CD4-positive, alpha-beta T cell treated with Interleukin-1 beta for 1 hour (primary cell): ENCODE measurements at regions not wholly inside any gene's neighbourhood (a gene's known extent, or its start where the extent isn't known, plus 50 kb on each side); places are given as distances from the start of the nearest gene placed in this dataset.
"Not testable (repeated sequence)": the region's sequence is repeated elsewhere in the genome, so short reads cannot be mapped to it uniquely, and the experiment has no call there.

Experiments
- DNase-seq, 2 donors: peaks; one replicate each; pipeline ENCODE4 v3.0.0-alpha.2; 2020 to 2022

DNA sequence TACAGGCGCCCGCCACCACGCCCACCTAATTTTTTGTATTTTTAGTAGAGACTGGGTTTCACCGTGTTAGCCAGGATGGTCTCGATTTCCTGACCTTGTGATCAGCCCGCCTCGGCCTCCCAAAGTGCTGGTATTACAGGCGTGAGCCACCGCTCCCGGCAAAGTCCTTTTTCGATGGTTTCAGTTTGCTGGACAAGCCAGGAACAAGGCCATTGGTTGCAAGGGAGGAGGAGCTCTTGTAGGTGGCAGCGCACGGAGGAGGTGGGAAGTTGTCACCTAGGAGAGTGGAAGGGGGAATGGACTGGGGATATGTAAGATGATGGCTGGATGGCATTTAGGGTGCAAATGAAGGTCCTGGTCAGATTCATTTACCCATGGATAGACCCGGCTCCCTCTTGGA lies 218.5 kb upstream of the ATP6AP2 start:
- DNase-seq = not testable (repeated sequence)

DNA sequence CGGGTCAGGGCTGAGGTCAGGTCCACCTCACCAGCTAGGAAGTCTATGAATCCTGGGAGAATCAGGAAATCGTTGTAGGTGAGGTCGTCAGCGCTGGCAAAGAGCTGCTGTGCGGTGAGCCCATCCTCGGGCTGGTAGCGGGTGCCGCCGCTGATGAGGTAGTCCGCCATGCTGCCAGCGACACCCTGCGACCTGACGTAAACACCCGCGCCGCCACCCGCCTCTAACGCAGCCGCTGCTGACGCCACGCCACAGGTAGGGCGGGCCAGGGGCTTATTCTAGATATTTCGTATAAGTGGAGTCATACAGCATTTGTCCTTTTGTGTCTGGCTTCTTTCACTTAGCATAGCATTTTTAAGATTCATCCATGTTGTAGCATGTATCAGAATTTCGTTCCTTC lies 220.2 kb upstream of the ATP6AP2 start:
- no peak for DNase-seq

DNA sequence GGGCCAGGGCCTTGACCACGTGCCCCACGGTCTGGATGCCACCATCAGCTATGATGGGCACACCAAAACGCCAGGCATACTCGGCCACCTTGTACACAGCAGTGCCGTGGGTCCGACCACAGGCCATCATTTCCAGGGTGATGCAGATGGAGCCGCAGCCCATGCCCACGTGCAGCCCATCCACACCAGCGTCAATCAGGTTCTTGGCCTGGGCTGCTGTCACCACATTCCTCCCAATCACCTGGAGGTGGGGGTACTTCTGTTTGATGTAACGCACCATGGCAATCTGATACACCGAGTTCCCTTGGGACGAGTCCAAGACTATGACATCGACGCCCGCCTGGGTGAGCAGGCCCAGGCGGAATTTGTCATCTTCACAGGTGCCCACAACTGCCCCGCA lies 221.2 kb upstream of the ATP6AP2 start:
- DNase-seq = no peak

DNA sequence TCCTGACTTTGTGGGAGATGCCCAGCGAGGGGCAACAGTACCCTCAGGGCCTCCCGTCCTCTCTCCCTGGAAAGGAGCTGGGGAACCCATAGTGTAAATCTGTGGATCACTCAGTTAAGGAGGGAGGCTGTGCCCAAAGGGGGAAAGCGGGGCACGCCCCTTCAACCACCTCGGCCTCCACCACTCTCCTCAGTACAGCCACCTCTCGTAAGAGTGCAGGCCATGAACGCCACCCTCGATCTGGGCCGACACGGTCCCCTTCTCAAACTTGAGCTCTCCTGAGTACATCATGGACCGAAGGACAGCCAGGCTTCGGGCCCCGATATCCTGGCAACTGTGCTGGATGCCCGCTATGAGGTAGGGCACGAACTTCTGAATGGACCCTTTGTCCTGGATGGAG lies 221.8 kb upstream of the ATP6AP2 start:
- no peak for DNase-seq

DNA sequence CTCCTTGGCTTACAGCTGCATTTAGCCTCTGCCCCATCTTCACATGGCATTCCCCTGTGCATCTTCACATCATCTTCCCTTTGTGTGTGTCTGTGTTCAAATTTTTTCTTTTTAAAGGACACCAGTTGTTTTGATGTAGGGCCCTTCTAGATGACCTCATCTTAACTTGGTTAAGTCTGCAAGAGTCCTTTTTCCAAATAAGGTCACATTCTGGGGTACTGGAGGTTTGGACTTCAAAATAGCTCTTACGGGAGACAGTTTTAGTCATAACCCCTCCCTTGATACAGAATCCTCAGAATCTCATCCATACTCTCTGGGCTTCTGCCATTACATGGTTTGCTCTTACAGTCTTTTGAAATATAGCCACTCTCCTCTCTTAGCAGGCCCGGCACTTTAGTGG lies 231.5 kb upstream of the ATP6AP2 start:
- DNase-seq = no peak

DNA sequence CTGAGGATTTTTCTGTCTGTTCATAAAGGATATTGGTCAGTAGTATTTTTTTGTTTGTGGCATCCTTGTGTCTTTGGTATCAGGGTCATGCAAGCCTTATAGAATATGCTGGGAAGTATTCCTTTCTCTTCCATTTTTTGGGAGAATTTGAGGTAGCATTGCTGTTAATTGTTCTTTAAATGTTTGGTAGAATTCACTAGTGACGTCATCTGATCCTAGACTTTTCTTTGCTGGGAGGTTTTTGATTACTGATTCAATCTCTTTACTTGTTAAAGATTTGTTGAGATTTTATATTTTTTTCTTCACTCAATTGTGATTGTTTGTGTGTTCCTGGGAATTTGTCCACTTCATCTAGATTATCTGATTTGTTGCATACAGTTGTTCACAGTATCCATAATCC lies 234.4 kb upstream of the ATP6AP2 start:
- DNase-seq = no peak

DNA sequence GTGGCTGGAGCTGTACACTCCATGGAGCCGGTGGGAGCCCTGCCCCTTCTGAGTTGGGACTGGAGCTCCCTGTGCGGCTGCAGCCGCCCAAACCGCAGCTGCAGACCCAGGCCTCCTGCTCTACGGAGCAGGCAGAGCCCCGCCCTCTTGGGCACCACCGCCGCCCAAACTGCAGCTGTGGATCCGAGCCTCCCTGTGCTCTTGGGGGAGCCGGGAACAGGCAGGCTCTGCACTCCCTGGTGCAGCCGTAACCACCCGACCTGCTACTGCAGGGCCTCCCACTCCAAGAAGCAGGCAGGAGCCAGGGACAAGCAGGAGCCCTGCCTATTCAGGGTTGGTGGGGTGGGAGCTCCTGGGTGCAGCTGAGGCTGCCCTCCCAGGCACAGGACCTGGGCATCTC lies 237.5 kb upstream of the ATP6AP2 start:
- no peak for DNase-seq

DNA sequence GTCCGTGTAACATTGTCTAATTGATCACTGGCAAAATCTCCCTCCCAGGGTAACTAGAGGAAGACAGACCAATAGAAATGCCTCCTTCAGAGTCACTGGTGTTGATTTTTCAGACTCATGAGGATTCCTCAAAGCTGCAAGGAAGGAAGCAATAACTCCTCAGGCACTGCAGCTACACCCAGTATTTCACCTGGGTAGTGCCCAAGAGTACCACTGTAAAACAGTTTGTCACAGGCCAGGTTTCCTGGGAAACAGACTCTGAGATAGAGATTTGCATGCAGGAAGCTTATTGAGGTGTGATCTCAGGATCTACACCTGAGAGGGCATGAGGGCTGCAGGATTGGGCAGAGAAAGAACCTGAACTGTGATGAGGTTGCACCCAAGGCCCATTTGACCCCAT lies 240.7 kb upstream of the ATP6AP2 start:
- DNase-seq = no peak

DNA sequence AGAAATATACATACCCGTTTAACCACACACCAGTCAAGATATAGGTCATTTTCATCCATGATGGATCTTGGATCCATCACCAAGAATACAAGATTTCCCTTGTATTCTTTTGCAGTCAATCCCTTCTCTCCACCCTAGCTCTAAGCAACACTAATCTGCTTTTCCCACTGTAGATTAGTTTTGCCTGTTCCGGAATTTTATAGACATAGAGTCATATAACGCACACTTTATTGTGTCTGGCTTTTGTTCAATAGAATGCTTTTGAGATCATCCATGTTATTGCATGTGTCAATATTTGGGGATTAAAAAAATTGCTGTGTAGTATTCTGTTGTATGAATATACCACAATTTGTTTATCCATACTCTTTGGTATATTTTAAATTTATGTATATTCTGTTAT lies 235.6 kb upstream of the BCOR start:
- no peak for DNase-seq

DNA sequence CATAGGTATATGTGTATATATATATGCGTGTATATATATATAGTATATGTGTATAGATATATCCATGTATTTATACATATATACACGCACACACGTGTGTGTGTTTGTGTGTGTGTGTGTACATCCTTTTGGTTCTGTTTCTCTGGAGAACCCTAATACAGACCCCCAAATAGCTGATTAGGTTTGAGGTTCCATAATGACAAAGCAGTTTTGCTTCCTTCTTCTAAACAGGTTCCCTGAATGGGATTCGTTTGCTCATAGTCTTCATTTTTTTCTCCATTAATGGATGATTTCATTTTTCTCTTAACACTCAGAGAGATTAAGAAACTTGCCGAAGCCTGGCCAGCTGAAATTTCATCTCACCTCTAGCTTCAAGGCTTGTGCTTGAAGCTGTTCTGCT lies 234.0 kb upstream of the BCOR start:
- DNase-seq = no peak

DNA sequence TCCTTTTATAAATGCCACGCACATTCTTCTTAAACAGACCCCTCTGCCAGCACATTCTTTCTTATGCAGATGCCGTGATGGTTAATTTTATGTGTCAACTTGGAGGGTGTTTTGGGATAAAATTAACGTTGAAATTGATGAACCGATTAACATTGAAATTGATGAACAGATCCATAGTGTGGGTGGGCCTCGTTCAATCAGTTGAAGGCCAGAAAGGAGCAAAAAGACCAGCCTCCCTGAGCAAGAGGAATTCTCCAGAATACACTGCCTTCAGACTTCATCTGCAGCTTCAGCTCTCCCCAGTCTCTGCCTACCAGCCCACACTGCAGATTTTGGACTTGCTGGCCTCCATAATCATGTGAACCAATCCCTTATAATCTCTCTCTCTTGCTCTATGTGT lies 233.6 kb upstream of the BCOR start:
- no peak for DNase-seq

DNA sequence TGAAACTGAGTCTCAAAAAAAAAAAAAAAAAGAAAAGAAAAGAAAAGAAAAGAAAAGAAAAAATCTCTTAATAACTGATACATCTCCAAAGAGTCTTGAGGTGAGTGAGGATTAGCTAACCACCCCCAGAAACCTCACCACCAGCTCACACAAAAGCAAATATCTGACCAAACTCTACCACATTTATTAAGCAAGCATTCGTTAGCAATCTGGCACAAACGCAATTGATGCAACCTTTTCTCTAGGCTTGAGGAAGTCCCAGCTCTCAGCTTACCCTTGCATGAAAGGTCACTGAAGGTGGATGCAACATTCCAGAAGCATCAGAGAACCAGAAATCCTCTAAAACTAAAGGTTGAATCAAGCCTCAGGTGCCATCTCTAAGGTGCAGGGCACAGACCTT lies 231.9 kb upstream of the BCOR start:
- no peak for DNase-seq

DNA sequence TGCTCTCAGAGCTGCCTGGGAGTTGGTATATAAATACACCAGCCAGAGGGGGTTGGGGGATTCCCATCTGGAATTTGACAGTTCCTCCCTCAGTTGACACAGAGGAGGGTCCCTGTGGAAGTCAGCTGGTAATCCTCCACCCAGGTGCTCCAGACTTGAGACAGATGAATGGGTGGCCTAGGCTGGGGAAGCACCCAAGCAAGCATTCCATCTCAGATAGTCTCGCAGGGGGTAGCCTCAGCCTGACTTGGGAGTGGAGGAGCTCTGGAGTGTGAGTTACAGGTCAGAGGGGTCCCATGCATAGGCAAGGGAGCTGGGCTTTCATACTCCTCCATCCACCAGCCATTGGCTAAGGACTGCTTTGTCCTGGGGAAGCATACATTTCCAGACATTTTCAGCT lies 229.3 kb upstream of the BCOR start:
- no peak for DNase-seq

DNA sequence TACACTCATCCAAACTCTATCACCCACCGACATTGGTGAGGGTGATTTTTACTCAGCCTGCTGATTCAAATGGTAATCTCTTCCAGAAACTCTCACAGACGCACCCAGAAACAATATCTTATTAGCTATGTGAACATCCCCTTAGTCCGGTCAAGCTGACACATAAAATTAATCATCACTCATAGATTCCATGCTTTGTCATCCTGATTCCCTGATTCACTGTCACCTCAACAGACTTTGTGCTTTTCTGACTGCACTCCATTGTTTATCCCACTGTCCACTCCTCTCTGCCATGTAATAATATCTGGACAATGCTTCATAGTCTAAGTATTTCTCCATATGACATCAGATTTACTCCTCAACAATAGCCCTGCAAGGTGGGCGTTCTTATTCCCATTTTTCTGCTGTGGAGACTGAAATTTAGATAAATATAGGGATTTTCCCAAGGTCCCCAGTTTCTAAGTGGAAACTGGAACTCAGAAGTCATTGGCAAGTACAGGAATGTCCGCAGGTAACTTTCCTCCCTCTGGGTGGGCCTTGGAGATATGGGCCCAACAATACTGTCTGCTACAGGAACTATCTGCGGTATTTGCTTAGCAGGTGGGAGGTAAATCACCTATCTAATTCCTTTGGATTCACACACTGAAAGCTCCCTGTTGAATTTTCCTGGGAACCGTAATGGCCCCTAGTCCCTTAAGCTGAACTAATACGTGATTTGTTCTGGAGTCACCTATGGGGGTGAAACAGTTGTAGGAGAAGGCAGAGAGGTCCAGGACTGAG lies 228.6 kb upstream of the BCOR start:
- DNase-seq = no peak

DNA sequence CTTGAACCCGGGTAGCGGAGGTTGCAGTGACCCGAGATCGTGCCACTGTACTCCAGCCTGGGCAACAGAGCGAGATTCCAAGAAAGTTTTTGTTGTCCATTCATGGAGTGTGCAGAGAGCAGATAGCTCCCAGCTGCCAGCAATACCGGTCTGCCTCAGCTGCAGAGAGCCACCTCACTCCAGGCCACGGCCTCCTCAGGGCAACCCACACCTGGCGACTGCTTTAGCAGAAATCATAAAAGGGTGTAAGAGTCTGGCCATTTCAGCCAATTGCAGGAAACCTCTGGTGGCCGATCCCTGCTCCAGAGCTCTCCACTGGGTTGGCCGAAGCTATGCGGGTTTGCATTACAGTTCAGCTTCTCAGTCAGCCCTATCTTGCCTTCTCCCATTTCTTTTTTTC lies 227.4 kb upstream of the BCOR start:
- DNase-seq = no peak

DNA sequence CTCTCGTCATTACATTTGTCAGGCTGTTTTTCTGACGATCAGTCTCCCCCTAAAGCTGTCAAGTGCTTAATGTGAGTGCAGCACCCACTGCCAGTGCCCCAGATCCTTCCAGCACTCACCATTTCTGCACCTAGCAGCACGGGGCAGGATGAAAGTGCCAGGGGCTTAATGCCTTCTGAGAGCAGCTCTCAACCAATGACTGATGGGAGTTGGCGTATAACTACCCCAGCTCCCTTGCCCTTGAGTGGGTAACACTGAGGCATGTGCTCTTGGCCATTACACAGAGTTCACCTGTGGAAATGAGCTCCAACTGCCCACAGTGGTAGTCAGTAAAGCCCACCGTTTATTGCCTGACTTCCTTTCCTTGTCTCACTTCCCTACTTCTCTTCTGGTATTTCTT lies 226.2 kb upstream of the BCOR start:
- DNase-seq = no peak

DNA sequence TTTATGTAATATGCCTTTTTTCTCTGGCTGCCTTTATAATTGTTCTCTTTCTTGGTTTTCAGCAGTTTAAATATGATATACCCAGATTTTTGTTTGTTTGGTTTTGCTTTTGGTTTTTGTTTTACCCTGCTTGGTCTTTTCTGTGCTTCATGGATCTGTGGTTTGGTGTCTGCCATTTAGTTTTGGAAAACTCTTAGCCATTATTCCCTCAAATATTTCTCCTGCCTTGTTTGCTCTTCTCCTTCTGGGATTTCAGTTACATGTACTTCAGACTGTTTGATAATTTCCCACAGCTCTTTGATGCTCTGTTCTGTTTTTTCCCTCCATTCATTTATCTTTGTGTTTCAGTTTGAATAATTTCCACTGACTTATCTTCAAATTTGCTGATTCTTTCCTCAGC lies 223.1 kb upstream of the BCOR start:
- DNase-seq = no peak

DNA sequence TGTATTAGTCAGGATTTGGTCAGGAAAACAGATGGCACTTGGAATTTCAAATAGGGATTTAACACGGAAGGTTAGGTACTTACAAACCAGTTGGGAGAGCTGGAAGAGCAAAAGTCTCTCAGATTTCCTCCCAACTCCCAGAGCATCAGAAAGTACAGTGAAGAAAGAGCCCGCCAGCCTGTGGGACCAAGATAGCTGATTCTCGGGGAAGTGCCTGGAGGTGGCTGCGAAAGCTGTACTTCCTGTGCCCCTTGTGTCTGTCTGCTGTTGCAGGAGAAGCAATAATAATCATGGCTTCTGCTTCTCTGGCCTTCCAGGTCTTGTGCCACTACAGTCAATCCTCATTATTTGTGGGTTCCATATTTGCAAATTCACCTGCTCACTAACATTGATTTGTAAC lies 221.0 kb upstream of the BCOR start:
- DNase-seq = no peak

DNA sequence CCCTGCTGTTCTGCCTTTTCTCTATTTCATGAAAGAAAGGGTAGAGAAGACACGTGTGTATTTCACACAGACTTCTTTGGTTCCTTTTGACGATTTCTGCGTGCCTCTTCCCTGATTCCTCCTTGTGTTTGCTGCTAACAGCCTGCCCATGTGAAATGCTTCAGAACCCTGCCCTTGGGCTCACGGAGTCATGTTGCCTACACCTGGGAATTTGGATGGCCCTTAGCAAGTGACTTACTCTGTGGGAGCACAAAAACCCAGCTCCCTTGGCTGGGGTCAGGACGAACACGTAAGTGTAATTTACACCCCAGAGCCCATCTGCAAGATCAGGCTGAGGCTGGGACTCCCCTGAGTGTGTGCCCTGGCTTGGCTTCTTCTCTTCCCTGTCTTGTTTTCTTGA lies 220.3 kb upstream of the BCOR start:
- no peak for DNase-seq

DNA sequence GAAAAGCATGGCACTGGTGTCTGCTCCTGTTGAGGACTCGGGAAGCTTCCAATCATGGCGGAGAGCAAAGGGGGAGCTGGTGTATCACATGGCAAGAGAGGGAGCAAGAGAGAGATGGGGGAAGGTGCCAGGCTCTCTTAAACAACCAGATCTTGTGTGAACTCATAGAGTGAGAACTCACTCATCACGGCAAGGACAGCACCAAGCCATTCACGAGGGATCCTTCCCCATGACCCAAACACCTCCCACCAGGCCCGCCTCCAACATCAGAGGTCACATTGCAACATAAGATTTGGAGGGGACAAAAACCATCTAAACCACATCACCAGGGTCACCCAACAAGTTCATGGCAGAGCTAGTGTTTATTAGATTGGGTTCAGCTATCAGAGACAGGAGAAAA lies 218.7 kb upstream of the BCOR start:
- no peak for DNase-seq

DNA sequence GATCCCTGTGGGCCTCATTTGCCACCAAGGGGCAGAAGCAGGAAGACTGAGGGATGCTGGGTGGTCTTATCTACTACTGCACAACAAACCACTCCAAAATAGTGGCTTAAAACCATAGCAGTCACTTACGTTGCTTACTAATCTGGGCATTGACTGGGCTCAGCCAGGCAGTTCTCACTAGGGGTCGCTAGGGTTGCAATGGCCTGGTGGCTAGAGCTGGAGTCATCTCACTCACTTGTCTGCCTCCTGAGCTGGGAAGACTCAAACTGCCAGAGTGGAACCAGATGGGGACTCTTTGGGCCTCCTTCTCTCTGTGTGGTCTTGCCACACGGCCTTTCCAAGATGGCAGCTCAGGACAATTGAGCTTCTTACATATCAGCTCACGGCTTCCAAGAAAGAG lies 216.3 kb upstream of the BCOR start:
- no peak for DNase-seq

DNA sequence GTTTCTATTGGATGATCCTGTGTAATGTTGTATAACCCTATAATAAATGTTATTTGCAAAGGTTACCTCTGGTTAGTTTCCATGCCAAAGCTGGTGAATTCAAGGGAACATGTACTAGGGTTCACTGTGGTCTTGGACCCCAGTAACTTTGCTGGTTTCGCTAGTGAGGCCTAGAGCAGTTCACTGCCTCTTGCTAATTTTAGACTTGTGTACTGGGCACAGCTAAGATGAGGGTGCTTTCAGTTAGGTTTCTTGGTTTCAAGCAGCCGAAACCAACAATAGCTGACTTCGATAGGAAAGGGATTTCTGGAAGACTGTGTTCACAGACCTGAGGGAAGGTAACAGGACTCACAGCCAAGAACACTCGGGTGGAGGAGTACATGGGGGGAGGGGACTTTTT lies 215.5 kb upstream of the BCOR start:
- DNase-seq = no peak

DNA sequence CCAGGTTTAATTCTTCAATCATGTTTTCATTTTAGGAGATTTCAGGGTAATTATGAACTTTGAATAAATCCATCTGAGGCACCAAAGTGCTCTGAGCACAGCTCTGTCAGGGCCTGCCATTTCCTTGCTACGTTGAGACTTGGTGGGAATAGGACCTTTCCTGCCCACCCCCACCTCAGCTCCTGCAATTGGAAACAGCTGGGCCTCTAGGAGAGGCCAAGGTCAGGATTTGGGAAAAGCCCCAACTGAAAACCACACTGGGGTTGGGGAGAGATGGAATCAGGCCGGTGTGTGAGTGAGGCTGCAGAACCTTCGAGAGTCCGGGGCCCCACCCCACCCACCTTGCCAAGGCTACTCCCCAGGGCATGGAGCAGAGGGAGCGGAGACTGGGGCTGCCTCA lies 212.7 kb upstream of the BCOR start:
- no peak for DNase-seq

DNA sequence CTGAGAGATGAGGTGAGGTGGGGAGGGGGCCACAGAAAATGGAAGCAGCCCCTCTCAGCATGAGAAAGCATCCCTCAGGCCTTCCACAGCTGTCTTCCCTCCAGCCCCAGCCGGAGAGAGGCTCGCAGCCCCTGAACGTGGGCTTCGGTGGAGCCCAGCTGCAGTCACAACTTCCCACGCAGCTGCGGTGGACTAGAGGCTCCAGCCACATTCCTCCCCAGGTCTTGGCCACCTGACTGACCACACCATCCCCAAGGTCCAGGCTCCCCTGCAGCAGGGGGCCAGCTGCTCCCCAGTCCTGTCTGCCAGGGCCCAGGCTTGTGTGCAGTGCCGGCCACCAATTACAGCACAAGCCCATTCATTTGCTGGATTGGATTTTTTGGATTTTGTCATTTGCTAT lies 212.3 kb upstream of the BCOR start:
- no peak for DNase-seq

DNA sequence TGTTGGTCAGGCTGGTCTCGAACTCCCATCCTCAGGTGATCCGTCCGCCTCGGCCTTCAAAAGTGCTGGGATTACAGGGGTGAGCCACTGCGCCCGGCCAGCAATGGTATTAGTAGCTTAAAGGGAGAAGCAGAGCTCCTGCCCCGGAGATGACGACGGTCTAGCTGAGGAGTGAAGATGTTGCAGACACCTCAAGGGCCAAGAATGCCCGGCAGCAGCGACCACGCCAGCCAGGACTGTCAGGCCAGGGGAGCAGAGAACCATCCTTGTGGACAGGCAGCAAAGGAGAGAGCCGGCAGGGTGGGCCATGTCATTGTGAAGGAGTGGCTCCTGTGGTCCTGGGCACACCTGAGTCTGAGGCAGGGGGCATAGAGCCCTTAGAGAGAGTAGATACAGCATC lies 210.1 kb upstream of the BCOR start:
- DNase-seq = no peak

DNA sequence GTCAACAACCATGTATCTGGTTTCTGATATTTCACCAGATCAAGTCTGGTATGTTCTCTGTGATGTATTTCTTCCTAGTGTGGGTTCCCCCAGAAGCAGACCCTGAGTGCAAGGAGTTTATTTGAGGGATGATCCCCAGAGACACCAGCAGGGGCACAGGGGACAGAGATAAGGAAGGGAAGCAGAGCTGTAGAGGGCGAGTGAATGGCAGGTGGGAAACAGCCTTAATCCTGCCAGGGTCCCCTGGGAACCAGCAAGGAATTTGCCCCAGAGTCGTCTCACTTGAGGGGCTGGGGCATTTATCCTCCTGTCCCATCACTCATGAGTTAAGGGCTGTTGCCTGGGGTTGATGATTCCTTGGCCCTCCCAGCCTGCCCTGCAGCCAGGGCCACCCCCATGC lies 206.4 kb upstream of the BCOR start:
- no peak for DNase-seq
